Kidney (tissue), 13 donors: ENCODE measurements at regions not wholly inside any gene's neighbourhood (a gene's known extent, or its start where the extent isn't known, plus 50 kb on each side); places are given as distances from the start of the nearest gene placed in this dataset.

Source experiments
- DNase-seq, 5 donors: peaks; one replicate each; pipeline ENCODE4 v3.0.0-alpha.2; 2013 to 2020
- FAIRE-seq: peaks from 2 replicates; lab custom pipeline; 2012; peaks lifted over from hg19 to GRCh38; lab: Jason Lieb, UNC
- H3K27ac ChIP-seq, 2 donors: one replicate each; pipeline ENCODE4 v1.7.0; 2013; ENCODE audit warnings: low read depth in 2 of 2, low read length in 2 of 2, inconsistent platforms in 1 of 2
- H3K27me3 ChIP-seq: one replicate; pipeline ENCODE4 v1.7.1; 2013; ENCODE audit warnings: low read length, inconsistent platforms; ENCODE audit not compliant: control insufficient read depth, insufficient read depth
- H3K36me3 ChIP-seq, 3 donors: one replicate each; pipeline versions ENCODE4 v1.7.0 to v1.7.1; 2013; ENCODE audit warnings: low read length in 3 of 3, control low read depth in 1 of 3, inconsistent platforms in 1 of 3; ENCODE audit not compliant: insufficient read depth in 3 of 3, control insufficient read depth in 2 of 3
- H3K4me1 ChIP-seq, 3 donors: one replicate each; pipeline versions ENCODE4 v1.7.0 to v1.7.1; 2013; ENCODE audit warnings: low read length in 3 of 3, inconsistent platforms in 1 of 3, low read depth in 1 of 3; ENCODE audit not compliant: control insufficient read depth in 2 of 3, insufficient read depth in 2 of 3
- H3K4me3 ChIP-seq, 3 donors: one replicate each; pipeline versions ENCODE4 v1.7.0 to v1.8.1; 2013; ENCODE audit warnings: low read length in 3 of 3, control low read depth in 1 of 3, inconsistent platforms in 1 of 3
- H3K9ac ChIP-seq, 3 donors: one replicate each; pipeline versions ENCODE4 v1.7.0 to v1.7.1; 2013; ENCODE audit warnings: low read length in 3 of 3, control low read depth in 1 of 3, inconsistent platforms in 1 of 3
- H3K9me3 ChIP-seq, 3 donors: one replicate each; pipeline versions ENCODE4 v1.7.0 to v1.7.1; 2013; ENCODE audit warnings: low read length in 3 of 3, control low read depth in 1 of 3, inconsistent platforms in 1 of 3; ENCODE audit not compliant: control insufficient read depth in 2 of 3, insufficient read depth in 1 of 3
- CTCF ChIP-seq: IDR thresholded peaks from 3 replicates; pipeline ENCODE4 v1.5.1; 2012; ENCODE audit warnings: mild to moderate bottlenecking, moderate library complexity, borderline replicate concordance; ENCODE audit not compliant: insufficient read depth; ENCODE audit errors: extremely low read depth
- intact Hi-C: fragments of 100-400 bp; cut with DNase I; formaldehyde crosslinking; loops from one replicate; pipeline ENCODE4 v1.11.1; 2022
- donor health status: control.
- donor health status: control.
- donor health status: control.
- donor health status: control.
- donor health status: control.
- donor health status: DM: yes; HTN: yes; CAD: no.
- donor health status: Normal renal cell carcinoma (clear cell type).

- H3K36me3 ChIP-seq = no peaks in the 10 kb centered on the region
- H3K4me1 ChIP-seq = no peaks in the 10 kb centered on the region
- no peaks in the 10 kb centered on the region for H3K9me3 ChIP-seq
- H3K27ac ChIP-seq = no peak overlapping the region
- DNase-seq (no peak), FAIRE-seq (no peak)
- TF ChIP-seq CTCF = no peak
- H3K4me3 ChIP-seq = no peak overlapping the region
- H3K9ac ChIP-seq = no peak overlapping the region
- H3K27me3 ChIP-seq = no peaks in the 10 kb centered on the region
- intact Hi-C loops = no loop called here
Measured at GRCh38 chr14:61928701-61929100, 166.5 kb downstream of the SNAPC1 start.

GRCh38 chr14:61929651-61930050 is 167.4 kb downstream of the SNAPC1 start:
- DNase-seq (no peak), FAIRE-seq (no peak)
- Histone ChIP-seq H3K4me1 (no peaks in the 10 kb centered on the region), H3K27me3 (no peaks in the 10 kb centered on the region), H3K27ac (no peak overlapping the region), H3K9me3 (no peaks in the 10 kb centered on the region), H3K4me3 (no peak overlapping the region), H3K9ac (no peak overlapping the region), H3K36me3 (no peaks in the 10 kb centered on the region)
- no peak for TF ChIP-seq CTCF
- intact Hi-C loops = no loop called here

GRCh38 chr14:61930101-61930857 is 168.1 kb downstream of the SNAPC1 start:
- H3K4me3 ChIP-seq = no peak overlapping the region
- no peaks in the 10 kb centered on the region for H3K36me3 ChIP-seq
- FAIRE-seq (no peak), DNase-seq (no peak)
- H3K9ac ChIP-seq = no peak overlapping the region
- intact Hi-C loops = no loop called here
- H3K4me1 ChIP-seq = no peaks in the 10 kb centered on the region
- no peaks in the 10 kb centered on the region for H3K9me3 ChIP-seq
- H3K27me3 ChIP-seq = no peaks in the 10 kb centered on the region
- no peak overlapping the region for H3K27ac ChIP-seq
- no peak for TF ChIP-seq CTCF
